Activated T-cell treated with anti-CD3 and anti-CD28 coated beads, Interleukin-2, amount 50 U/mL, for 1 hour (primary cell): ENCODE measurements at regions not wholly inside any gene's neighbourhood (a gene's known extent, or its start where the extent isn't known, plus 50 kb on each side); places are given as distances from the start of the nearest gene placed in this dataset.

Source experiments
- DNase-seq: peaks from one replicate; pipeline ENCODE4 v3.0.0-alpha.2; 2020

- no peak for DNase-seq
Observed at GRCh38 chr16:56087626-56088025, 103.7 kb upstream of the GNAO1 start.

- no peak for DNase-seq
Observed at GRCh38 chr16:56081371-56081770, 109.9 kb upstream of the GNAO1 start.

- no peak for DNase-seq
Observed at GRCh38 chr16:56075732-56076388, 115.4 kb upstream of the GNAO1 start.

GRCh38 chr16:56073508-56073907 is 117.8 kb upstream of the GNAO1 start:
- DNase-seq = no peak

GRCh38 chr16:56072096-56072495 is 119.2 kb upstream of the GNAO1 start:
- no peak for DNase-seq

- no peak for DNase-seq
Observed at GRCh38 chr16:56068816-56069215, 122.5 kb upstream of the GNAO1 start.

- DNase-seq = no peak
Observed at GRCh38 chr16:56068314-56068713, 123.0 kb upstream of the GNAO1 start.

- DNase-seq = no peak
Observed at GRCh38 chr16:56067406-56067805, 123.9 kb upstream of the GNAO1 start.

- no peak for DNase-seq
Observed at GRCh38 chr16:56066617-56067016, 124.7 kb upstream of the GNAO1 start.

GRCh38 chr16:56063111-56063510 is 128.2 kb upstream of the GNAO1 start:
- no peak for DNase-seq

- no peak for DNase-seq
Observed at GRCh38 chr16:56057151-56057550, 134.1 kb upstream of the GNAO1 start.

- no peak for DNase-seq
Observed at GRCh38 chr16:56050916-56051315, 140.4 kb upstream of the GNAO1 start.

GRCh38 chr16:56048425-56049105 is 142.7 kb upstream of the GNAO1 start:
- no peak for DNase-seq

- no peak for DNase-seq
Observed at GRCh38 chr16:56047307-56048234, 143.7 kb upstream of the GNAO1 start.

GRCh38 chr16:56042416-56042815 is 148.9 kb upstream of the GNAO1 start:
- DNase-seq = no peak

- peak; percentile 29 for DNase-seq
Observed at GRCh38 chr16:56041556-56042140, 149.6 kb upstream of the GNAO1 start.

GRCh38 chr16:56038564-56039098 is 152.7 kb upstream of the GNAO1 start:
- DNase-seq = no peak

GRCh38 chr16:56032072-56032471 is 156.9 kb upstream of the CES5A start:
- DNase-seq = no peak

GRCh38 chr16:56029026-56029425 is 153.9 kb upstream of the CES5A start:
- DNase-seq = no peak

- DNase-seq = no peak
Observed at GRCh38 chr16:56022818-56023217, 147.6 kb upstream of the CES5A start.

GRCh38 chr16:56019274-56019673 is 144.1 kb upstream of the CES5A start:
- DNase-seq = no peak

GRCh38 chr16:56013962-56014552 is 138.9 kb upstream of the CES5A start:
- DNase-seq = peak; percentile 22

GRCh38 chr16:56012482-56012811 is 137.3 kb upstream of the CES5A start:
- no peak for DNase-seq
